NCI-H748 (cell line): ENCODE measurements at regions not wholly inside any gene's neighbourhood (a gene's known extent, or its start where the extent isn't known, plus 50 kb on each side); places are given as distances from the start of the nearest gene placed in this dataset.

Source experiments
- DNase-seq: peaks from one replicate; lab custom pipeline; 2025; ENCODE audit not compliant: unreplicated experiment; lab: John Stamatoyannopoulos, UW

DNA sequence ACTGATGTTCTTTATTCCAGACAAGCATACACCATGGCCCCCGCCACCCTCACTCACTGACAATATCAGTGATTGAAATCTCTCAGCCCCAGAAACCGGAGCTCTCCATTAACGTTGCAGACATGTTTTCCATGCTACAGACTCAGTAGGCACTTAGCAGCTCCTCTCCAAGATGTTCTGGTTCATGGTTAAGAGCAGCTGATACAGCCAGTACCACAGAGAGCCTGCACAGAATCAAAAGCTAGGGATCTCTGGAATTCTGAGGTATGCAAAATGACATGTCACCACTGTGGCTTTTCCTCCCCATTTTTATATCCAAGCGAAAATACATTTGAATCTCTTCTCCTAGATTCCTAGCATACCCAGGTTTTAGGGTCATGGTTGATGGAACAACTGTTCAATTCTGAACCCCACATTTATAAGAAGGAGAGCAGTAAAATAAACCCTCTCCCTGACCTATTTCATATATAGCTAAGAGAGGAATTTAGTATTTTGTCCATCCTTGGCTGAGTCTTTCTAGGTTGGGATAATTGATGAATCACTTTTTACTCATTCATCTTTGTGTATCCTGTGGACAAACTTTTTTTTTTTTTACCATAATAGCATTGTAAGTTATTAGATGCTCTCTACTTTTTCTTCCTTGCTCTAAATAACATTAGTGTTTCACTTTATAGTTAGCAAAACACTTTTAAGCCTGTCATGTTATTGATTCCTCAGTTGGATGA lies 488.4 kb upstream of the PIK3C3 start:
- no peak for DNase-seq

DNA sequence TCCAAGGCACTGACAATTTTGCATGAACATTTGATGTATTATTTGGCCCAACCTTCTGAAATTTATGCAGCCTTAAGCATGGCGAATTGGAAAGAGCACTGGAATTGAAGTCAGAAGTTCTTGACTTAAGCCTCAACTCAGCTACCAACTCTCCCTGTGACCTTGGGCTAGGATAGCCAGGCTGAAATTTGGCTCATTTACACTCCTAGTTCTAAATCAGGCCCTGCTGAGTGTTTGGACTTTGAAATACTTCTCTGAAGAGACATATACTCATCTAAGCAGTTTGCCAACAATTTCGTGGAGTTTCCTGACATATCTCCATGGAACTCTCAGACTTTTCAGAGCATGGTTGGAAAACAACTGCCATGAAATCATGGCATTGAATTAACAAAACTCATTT lies 489.6 kb upstream of the PIK3C3 start:
- DNase-seq: no peak

DNA sequence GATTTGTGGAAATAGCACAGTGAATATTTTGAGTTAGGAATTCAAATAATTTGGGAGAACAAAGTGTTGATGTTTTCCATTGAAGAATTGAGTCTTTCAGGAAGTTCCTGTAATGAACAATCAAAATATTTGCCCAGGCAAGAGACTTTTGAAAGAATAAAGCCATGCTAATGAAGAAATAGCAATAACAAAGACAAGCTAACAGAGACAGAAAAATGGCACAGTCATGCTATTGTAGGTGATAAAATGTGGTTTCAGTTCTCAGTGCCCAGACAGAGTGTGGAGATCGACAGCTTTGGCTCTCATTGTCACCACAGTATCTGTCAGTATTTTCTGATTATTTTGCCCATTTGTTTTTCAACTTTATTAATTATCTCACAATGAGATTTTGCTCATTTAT lies 490.8 kb upstream of the PIK3C3 start:
- DNase-seq: no peak

DNA sequence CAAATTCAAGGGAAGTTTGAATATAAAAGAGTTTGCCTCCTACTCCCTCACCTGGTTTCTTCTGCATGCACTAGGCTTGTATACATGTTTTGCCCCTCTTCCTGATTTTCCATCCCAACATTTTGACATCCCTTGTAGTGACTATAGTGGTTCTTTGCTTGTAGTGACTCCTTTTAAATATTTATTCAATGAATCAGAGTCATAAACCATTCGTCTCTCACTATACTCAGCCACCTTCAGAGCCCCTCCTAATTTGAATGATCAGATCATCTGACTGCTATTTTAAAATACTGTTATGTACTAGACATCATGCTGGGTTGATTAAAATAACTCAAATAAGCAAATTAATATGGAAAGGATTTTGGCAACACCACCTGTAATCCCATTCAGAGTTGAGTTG lies 492.1 kb upstream of the PIK3C3 start:
- DNase-seq: no peak

DNA sequence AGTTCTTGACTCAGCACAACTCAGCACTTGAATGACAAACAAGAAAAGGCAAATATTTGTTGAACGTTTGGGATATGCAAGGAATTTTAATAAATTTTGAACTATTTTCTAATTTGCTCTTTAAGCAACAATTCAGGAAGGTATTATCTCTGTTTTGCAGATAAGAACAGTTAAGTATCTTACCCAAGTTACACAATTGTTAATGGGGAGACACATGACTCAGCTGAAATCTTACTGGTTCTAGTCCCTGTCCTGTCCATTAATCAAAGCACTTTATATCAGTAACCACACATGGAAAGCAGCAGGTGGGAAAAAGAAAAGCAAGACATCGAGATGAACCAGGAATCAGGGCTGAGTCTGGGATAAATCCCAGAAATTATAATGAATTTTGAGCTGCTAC lies 493.9 kb upstream of the PIK3C3 start:
- DNase-seq: no peak

DNA sequence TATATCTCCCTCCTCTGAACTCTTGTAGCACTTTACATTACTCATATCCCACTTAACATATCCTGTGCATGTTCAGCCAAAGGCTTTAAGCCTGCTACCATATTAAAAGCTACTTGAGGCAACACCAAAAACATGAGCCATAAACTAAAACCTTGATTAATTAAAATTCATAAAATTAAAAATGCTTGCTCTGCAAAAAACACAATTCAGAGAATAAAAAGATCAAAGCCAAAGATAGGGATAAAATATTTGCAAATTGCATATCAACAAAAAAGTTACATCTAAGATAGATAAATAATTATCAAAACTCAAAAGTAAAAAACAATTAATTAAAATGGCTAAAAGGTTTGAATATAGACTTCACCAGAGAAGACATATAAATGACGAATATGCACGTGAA lies 495.4 kb upstream of the PIK3C3 start:
- DNase-seq: no peak

DNA sequence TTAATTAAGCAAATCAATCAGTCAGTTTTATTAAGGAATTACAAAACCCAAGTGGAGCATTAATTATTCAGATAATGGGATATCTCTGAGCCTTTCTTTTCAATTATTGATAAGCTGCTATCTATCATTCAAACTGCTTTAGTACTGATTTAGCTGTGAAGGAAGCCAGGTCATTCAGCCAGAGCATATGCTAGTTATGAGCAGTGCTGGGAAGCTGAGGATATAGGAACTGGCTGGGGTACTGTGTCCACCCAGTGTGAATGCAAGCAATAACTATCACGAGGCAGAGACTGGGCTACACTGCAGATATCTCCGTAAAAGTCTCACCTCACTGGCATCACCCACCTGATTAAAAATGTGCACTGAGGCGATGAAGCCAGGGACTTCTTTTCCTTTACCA lies 496.7 kb upstream of the PIK3C3 start:
- DNase-seq: no peak

DNA sequence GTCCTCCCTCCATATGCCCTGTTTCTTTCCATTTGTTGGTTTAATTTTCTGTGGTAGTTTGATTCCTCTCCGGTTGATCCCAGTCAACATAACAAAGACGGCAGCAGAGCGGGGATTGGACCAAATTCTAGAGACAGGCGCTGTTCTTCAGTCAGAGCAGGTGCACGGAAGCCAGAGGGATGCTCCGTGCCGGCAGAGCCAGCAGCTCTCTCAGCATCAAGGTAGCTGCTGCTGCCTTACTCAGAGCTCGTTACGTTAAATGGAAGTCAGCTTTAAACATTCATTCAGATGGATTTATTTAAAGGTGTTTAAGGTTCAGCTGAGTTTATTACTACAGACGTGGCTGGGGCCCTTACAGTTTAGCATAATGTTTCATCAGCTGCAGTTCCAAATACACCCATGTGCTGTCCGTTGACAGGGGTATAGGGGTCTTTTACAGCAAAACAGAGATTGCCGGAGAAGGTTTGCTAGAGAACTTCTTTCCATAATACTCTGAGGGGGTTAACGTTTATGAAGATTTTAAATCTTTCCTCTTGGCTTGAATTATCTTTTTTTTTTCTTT lies 497.2 kb upstream of the PIK3C3 start:
- DNase-seq: no peak

DNA sequence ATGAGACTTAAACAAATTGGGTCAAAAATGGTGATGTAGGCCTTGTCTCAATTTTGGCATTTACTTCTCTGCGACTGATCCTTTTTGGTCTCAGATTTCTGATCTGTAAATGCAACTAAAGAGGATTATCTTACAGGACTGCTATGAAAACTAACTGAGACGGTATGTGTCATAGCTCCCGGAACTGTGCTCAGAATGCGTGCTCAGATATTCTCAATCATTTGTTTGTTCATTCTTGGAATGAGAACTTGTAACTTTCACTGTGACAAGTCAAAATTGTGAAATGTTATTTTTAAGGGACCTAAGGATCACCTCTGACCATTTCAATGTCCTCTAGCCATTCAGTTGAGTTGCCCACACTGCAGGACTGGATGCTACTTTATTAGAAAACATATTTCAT lies 498.2 kb upstream of the PIK3C3 start:
- DNase-seq: no peak

DNA sequence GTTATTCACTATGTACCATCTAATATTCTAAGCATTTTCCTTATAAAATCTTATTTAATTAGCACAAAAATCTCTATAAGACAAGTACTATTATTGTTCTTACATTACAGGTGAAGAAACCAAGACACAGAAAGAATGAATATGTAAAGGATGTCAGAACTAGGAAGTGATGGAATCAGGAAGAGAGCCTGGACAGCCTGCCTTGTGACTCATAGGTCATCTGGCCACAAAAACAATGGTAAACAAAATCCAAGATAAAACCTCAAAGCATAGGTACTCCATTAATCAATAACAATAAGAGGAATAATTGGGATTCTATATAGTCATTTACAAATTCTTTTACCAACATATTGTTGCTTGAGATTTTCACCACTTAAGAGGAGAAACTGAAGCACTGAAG lies 505.4 kb upstream of the PIK3C3 start:
- no peak for DNase-seq

DNA sequence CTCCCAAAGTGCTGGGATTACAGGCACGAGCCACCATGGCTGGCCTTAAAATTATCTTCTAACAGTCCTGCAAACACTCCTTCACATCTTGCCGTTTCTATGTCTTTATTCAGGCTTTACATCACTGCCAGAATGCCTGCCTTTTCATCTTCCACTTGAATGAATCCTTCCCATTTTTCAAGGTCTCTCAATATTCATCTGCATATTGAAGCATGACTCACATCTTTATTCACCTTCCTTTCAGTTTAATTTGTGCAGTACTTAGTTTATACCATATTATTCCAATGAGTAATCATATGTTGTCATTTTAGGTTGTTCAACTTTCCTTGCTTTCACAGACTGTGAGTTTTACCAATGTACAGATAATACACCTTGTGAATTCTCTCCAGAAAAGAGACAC lies 510.1 kb upstream of the PIK3C3 start:
- no peak for DNase-seq

DNA sequence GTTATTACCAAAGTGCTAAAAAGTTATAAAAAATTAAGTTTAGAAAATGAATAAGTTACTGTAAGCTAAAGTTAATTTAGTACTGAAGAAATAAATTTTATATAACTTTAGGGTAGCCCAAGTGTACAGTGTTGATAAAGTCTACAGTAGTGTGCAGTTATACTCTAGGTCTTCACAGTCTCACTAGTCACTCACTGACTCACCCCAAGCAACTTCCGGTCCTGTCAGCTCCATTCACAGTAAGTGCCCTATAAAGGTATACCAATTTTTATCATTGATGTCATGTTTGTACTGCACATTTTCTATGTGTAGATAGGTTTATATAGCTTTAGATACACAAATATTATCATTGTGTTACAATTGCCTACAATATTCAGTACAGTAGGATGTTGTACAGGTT lies 518.3 kb upstream of the PIK3C3 start:
- no peak for DNase-seq

DNA sequence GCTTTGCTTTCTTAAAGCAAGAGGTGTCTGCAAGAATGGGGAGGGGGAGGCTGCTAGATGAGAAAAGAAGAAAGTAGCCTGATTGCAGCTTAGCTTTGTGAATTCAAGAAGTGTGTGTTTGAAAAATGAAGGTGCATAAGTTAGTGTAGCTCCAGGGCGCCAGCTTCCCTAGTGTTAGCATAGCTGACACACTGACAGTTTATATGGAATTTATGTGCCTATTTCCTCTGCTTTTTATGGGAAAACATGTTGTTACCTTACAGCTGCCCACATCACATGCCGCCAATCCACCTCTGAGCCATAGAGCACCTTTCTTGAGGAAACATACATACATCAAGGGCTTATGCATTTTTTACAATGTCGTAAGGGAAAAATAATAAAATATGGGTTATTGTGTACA lies 536.4 kb upstream of the PIK3C3 start:
- DNase-seq: no peak

DNA sequence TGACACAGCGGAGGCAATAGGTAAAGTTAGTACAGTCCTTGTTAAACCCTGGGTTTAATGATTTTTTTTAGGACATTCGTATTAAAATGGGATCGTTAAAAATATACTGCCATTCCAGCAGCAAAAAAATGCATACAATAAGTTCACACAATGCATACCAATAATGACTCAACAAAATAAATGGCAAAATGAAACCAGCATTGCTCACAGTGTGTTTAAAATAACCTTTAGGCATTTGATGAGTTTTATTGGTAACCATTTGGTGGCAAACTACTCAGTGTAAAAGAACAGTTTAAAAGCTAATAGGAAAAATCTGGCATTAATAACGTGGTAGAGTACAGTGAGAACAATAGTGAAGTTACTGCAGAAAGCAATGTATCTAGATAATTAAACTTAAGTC lies 539.0 kb upstream of the PIK3C3 start:
- no peak for DNase-seq

DNA sequence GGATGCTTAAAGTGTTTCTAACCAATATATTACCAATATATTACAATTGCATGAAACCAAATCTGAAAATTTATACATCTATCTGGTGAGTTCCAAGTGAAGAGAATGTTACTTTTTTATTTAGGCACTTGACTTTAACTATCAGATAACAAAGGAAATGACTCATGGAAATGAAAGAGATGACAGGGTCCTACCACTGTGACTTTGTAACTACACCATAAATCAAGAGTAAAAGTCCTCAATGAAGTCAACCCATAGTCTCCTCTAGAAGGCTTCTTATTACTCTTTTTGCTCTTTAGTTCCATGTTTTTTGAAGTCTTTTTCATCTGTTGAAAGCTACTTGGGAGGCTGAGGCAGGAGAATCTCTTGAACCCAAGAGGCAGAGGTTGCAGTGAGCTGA lies 545.0 kb upstream of the PIK3C3 start:
- DNase-seq: no peak

DNA sequence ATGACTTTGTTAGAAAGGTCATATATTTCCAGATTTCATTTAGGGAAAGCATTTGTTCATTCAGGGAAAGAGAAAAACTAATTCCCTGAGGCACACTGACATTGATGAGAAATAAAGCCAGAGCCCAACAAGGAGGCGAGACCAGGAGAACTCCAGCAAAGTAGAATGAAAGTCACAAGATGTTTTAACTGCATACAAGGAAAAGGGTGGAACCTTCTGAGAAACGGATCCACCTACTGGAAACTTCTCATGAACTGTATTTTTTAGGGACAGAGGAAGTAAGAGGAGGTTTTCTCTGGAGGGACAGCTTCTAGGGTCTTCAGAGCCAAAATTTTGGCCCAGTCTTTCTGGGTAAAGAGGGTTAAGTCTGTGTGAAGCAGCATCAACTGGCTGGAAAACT lies 548.2 kb upstream of the PIK3C3 start:
- no peak for DNase-seq

DNA sequence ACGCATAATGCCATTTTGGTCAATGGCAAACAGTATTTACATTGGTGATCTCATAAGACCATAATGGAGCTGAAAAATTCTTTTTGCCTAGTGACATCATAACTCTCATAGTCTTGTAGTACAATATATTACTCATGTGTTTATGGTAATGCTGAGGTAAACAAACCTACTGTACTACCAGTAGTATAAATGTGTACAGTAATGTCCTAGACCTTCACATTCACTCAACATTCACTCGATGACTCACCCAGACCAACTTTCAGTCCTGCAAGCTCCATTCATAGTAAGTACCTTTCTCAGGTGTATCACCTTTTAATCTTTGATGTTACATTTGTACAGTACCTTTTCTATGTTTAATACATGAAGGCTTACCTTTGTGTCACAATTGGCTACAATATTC lies 558.2 kb upstream of the PIK3C3 start:
- no peak for DNase-seq

DNA sequence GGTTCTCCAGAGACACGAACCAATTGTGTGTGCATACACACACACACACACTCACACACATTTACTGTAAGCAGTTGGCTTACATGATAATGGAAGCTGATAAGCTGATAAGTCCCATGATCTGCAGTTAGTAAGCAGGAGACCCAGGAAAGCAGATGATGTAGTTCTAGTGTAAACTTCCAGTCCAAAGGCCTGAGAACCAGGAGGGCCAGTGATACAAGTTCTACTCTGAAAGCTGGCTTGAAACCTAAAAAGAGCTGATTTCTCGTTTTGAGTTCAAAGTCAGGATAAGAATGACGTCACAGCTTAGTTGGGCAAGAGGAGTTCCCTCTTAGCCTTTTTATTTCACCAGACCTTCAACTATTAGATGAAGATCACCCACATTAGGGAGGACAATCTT lies 558.8 kb upstream of the PIK3C3 start:
- DNase-seq: peak; percentile 92

DNA sequence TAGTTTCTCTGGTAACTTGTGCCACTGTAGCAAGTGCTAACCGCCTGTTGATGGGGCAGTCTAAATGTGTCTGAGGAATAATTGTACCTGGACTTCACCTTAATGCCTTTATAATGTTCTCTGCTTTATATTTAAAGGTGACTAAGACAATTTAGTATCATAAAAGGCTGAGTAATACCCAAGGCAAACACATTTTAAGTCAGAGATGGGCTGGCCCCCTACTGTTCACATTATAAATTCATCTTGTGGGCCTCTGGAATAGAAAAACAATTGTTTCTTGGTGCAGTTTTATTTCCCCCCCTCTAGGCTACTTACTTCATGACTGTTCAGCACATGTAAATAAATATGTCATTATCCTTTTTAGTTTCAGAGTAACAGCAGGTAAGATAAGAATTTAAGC lies 559.3 kb upstream of the PIK3C3 start:
- peak; percentile 97 for DNase-seq

DNA sequence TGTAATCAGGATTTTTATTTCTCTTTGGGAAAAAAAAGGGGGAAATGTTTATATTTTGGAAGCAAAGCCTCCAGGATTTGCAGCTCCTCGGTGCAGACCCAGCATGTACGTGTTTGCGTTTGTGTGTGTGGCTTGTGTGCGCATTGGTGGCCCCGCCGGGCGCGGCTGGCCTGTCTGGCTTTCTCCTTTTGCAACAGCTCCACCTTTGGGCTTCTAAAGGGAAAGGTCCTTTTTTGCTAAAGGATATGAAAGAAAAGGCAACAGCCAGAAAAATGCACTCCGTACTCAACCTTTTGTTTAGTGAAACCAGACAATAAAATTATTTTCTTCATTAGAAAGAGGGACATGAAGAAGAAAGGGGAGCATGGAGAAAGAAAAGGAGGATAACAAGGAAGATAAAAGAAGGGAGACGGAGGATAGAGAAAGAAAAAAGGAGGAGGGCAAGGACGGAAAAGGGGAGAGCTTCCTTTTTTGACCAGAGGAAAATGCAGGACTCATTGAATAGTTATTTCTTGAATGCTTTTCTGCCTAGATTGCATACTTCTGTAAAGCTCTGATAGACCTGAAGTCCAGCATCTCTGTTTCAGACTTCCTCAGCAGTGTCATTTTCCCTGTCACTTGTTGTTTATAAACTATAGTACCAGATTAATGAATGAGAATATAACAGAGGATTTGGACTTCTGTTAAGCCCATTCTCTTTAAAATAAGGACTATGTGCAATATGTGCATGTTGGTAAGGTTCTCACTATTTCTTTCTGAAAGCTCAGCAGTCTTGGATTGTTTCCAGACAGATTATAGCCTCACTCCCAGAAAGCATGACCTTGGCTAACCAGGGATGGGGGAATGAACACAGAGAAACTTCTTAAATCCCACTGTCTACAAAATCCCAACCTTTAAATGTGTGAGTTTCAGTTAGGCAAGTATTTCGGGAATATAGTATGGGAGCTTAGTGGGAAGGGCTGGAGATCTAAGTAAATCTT lies 563.1 kb upstream of the PIK3C3 start:
- DNase-seq: peak; percentile 96

DNA sequence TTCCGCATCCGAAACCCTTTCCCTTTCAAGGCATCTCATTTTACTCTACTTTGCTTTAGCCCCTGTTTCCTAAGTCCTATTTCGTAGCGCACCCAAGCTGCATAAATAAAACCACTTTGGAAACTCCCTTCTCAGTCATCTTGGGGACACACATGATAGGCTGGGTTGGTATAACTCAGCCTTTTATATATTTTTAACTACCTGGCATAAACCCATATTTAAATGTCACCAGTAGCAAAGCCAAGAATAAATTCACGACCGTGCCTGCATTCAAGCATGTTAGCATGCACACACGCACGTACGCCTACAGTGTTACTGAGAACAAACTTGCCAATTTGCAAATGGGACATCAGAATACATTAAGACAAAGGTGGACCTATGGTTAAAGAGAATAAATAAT lies 564.7 kb upstream of the PIK3C3 start:
- DNase-seq: no peak

DNA sequence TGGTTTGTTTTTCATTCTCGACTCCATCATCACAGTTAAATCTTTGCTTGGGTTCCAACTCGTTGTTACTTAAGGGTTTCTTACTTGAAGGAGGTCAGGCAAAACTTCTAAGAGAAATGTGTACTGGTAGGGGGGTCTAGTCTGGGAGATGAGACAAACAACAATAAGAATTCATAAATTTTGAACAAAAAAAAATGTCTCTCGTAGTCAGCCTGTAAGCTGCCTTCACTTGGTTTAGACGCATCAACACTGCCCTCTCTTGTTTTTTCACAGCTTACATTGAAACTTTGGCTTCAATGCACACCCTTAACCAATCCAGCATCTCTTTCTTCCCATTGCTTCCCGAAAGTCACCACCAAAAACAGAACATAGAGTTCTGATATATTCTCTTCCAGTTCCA lies 576.4 kb upstream of the PIK3C3 start:
- peak; percentile 78 for DNase-seq
